ENCODE measurements at regions not wholly inside any gene's neighbourhood (a gene's known extent, or its start where the extent isn't known, plus 50 kb on each side); places are given as distances from the start of the nearest gene placed in this dataset.

GRCh38 chr14:65296876-65297275, 115.7 kb upstream of the FUT8 start:
- TF ChIP-seq CTCF (IDR thresholded peaks at IDR 0.05; ENCODE audit: insufficient read depth, low read length, poor library complexity, severe bottlenecking): no peak
- no peaks in the 10 kb centered on the region for H3K36me3 ChIP-seq (ENCODE audit: control insufficient read depth, insufficient read depth, low read length)

GRCh38 chr14:65297744-65298143, 114.8 kb upstream of the FUT8 start:
- no peaks in the 10 kb centered on the region for H3K27me3 ChIP-seq (ENCODE audit: control insufficient read depth, insufficient read depth, low read length)
- H3K36me3 ChIP-seq (ENCODE audit: control insufficient read depth, insufficient read depth, low read length): no peaks in the 10 kb centered on the region
- no peak overlapping the region for H3K4me3 ChIP-seq (ENCODE audit: low read depth, low read length)
- no peak for DNase-seq (ENCODE audit: low read depth)
- TF ChIP-seq CTCF (IDR thresholded peaks at IDR 0.05; ENCODE audit: insufficient read depth, low read length, poor library complexity, severe bottlenecking): no peak

More at GRCh38 chr14:65296876-65297275, 115.7 kb upstream of the FUT8 start:
- DNase-seq (ENCODE audit: low read depth): no peak
- Histone ChIP-seq H3K27me3 (ENCODE audit: control insufficient read depth, insufficient read depth, low read length) (no peaks in the 10 kb centered on the region), H3K4me3 (ENCODE audit: low read depth, low read length) (no peak overlapping the region)

- Histone ChIP-seq H3K36me3 (ENCODE audit: control insufficient read depth, insufficient read depth, low read length) (no peaks in the 10 kb centered on the region), H3K27me3 (ENCODE audit: control insufficient read depth, insufficient read depth, low read length) (no peaks in the 10 kb centered on the region), H3K4me3 (ENCODE audit: low read depth, low read length) (no peak overlapping the region)
- DNase-seq (ENCODE audit: low read depth): no peak
- no peak for TF ChIP-seq CTCF (IDR thresholded peaks at IDR 0.05; ENCODE audit: insufficient read depth, low read length, poor library complexity, severe bottlenecking)
These were observed 112.7 kb upstream of the FUT8 start for GRCh38 chr14:65299826-65300225.

GRCh38 chr14:65301862-65302539, 110.5 kb upstream of the FUT8 start:
- Histone ChIP-seq H3K36me3 (ENCODE audit: control insufficient read depth, insufficient read depth, low read length) (no peaks in the 10 kb centered on the region), H3K27me3 (ENCODE audit: control insufficient read depth, insufficient read depth, low read length) (no peaks in the 10 kb centered on the region), H3K4me3 (ENCODE audit: low read depth, low read length) (no peak overlapping the region)
- TF ChIP-seq CTCF (IDR thresholded peaks at IDR 0.05; ENCODE audit: insufficient read depth, low read length, poor library complexity, severe bottlenecking): no peak
- DNase-seq (ENCODE audit: low read depth): no peak

GRCh38 chr14:65302571-65303189, 109.8 kb upstream of the FUT8 start:
- Histone ChIP-seq H3K36me3 (ENCODE audit: control insufficient read depth, insufficient read depth, low read length) (no peaks in the 10 kb centered on the region), H3K27me3 (ENCODE audit: control insufficient read depth, insufficient read depth, low read length) (no peaks in the 10 kb centered on the region), H3K4me3 (ENCODE audit: low read depth, low read length) (no peak overlapping the region)
- DNase-seq (ENCODE audit: low read depth): no peak
- TF ChIP-seq CTCF (IDR thresholded peaks at IDR 0.05; ENCODE audit: insufficient read depth, low read length, poor library complexity, severe bottlenecking): no peak
